Fibroblast of mammary gland (primary cell): ENCODE measurements at regions not wholly inside any gene's neighbourhood (a gene's known extent, or its start where the extent isn't known, plus 50 kb on each side); places are given as distances from the start of the nearest gene placed in this dataset.
"Not testable (repeated sequence)": the region's sequence is repeated elsewhere in the genome, so short reads cannot be mapped to it uniquely, and the experiment has no call there.

ENCODE experiments used
- DNase-seq: peaks from one replicate; pipeline ENCODE4 v3.0.0-alpha.2; 2010; ENCODE audit warnings: low read depth
- H3K4me3 ChIP-seq: 2 replicates; pipeline ENCODE4 v1.5.1; 2011; ENCODE audit warnings: low read depth, mild to moderate bottlenecking, low read length, moderate library complexity; ENCODE audit not compliant: control insufficient read depth
- TF ChIP-seq, protein P1 (sequence below): conservative IDR thresholded peaks from 2 replicates; pipeline ENCODE4 v1.5.1; 2011; ENCODE audit warnings: low read depth, low read length, inconsistent platforms; ENCODE audit not compliant: control insufficient read depth, insufficient read depth

- DNase-seq = no peak
- no peak overlapping the region for H3K4me3 ChIP-seq
- TF ChIP-seq, protein P1, sequence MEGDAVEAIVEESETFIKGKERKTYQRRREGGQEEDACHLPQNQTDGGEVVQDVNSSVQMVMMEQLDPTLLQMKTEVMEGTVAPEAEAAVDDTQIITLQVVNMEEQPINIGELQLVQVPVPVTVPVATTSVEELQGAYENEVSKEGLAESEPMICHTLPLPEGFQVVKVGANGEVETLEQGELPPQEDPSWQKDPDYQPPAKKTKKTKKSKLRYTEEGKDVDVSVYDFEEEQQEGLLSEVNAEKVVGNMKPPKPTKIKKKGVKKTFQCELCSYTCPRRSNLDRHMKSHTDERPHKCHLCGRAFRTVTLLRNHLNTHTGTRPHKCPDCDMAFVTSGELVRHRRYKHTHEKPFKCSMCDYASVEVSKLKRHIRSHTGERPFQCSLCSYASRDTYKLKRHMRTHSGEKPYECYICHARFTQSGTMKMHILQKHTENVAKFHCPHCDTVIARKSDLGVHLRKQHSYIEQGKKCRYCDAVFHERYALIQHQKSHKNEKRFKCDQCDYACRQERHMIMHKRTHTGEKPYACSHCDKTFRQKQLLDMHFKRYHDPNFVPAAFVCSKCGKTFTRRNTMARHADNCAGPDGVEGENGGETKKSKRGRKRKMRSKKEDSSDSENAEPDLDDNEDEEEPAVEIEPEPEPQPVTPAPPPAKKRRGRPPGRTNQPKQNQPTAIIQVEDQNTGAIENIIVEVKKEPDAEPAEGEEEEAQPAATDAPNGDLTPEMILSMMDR = no peak
Measured at GRCh38 chr22:48920776-48921241, 906.9 kb downstream of the BRD1 start.

GRCh38 chr22:48919851-48920589, 907.7 kb downstream of the BRD1 start:
- no peak for DNase-seq
- no peak overlapping the region for H3K4me3 ChIP-seq
- TF ChIP-seq, protein P1 = no peak

- TF ChIP-seq, protein P1 = no peak
Measured at GRCh38 chr22:48919187-48919590, 908.5 kb downstream of the BRD1 start.

DNA sequence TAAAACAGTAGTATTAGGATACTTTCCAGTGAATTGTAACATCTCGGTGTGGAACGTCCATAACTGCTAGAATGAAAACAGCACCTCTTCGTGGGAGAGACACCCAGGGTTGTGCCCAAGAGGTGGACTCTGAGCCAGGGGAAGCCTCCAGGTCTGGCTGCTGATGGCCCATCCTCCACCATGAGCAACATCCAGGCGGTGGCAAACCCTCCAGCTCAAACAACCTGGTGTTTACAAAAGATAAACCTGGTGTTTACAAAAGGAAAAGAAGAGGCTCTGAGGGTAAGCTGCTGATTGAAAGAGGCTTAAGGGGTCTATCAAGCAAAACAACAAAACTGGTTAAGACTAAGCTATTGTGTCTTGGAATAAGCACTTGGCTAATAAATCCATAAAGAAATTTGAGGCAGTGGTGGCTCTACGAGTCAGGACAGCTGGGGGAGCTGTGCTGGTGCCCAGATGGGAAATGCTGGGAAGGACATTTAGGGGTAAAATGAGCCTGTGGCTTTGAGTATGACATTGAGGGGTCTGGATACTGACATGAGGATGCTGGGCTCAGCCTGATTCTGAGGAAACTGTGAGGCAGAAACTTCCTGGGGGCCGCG, 909.0 kb downstream of the BRD1 start:
- H3K4me3 ChIP-seq = no peak overlapping the region
- TF ChIP-seq, protein P1 = no peak
- no peak for DNase-seq

More at GRCh38 chr22:48919187-48919590, 908.5 kb downstream of the BRD1 start:
- H3K4me3 ChIP-seq = no peak overlapping the region
- DNase-seq = no peak

DNA sequence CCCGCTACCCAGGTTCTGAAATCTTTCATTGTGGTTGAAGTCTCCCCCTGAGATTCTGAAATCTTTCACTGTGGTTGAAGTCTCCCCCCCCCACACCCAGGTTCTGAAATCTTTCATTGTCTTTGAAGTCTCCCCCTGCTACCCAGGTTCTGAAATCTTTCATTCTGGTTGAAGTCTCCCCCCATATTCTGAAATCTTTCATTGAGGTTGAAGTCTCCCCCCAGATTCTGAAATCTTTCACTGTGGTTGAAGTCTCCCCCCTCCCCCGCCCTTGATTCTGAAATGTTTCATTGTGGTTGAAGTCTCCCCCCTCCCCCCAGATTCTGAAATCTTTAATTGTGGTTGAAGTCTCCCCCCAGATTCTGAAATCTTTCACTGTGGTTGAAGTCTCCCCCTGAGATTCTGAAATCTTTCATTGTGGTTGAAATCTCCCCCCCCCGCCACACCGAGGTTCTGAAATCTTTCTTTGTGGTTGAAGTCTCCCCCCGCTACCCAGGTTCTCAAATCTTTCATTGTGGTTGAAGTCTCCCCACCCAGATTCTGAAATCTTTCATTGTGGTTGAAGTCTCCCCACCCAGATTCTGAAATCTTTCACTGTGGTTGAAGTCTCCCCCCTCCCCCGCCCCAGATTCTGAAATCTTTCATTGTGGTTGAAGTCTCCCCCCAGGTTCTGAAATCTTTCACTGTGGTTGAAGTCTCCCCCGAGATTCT, 915.2 kb downstream of the BRD1 start:
- not testable (repeated sequence) for DNase-seq, H3K4me3 ChIP-seq

DNA sequence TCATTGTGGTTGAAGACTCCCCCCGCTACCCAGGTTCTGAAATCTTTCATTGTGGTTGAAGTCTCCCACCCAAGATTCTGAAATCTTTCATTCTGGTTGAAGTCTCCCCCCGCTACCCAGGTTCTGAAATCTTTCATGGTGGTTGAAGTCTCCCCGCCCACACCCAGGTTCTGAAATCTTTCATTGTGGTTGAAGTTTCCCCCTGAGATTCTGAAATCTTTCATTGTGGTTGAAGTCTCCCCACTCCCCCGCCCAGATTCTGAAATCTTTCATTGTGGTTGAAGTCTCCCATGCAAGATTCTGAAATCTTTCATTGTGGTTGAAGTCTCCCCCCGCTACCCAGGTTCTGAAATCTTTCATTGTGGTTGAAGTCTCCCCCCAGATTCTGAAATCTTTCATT, 916.0 kb downstream of the BRD1 start:
- H3K4me3 ChIP-seq, DNase-seq: not testable (repeated sequence)

DNA sequence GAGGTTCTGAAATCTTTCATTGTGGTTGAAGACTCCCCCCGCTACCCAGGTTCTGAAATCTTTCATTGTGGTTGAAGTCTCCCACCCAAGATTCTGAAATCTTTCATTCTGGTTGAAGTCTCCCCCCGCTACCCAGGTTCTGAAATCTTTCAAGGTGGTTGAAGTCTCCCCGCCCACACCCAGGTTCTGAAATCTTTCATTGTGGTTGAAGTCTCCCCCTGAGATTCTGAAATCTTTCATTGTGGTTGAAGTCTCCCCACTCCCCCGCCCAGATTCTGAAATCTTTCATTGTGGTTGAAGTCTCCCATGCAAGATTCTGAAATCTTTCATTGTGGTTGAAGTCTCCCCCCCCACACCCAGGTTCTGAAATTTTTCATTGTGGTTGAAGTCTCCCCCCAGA, 916.6 kb downstream of the BRD1 start:
- not testable (repeated sequence) for DNase-seq, H3K4me3 ChIP-seq

- DNase-seq = no peak
- TF ChIP-seq, protein P1 = no peak
- H3K4me3 ChIP-seq = no peak overlapping the region
Measured at GRCh38 chr22:48908547-48908946, 919.1 kb downstream of the BRD1 start.
